Activated T-cell treated with anti-CD3 and anti-CD28 coated beads, Interleukin-2, amount 50 U/mL, for 4 hours (primary cell): ENCODE measurements at regions not wholly inside any gene's neighbourhood (a gene's known extent, or its start where the extent isn't known, plus 50 kb on each side); places are given as distances from the start of the nearest gene placed in this dataset.

Experiments
- ATAC-seq, 2 donors: fragments of 200-7000 bp; cut with Tn5 transposase; one replicate each; pipeline ENCODE4 v1.10.0; 2021
- DNase-seq: peaks from one replicate; pipeline ENCODE4 v3.0.0-alpha.2; 2020
- H3K27me3 Mint-ChIP-seq: one replicate; pipeline ENCODE4 v1.8.0; 2021; ENCODE audit warnings: low read depth, mixed read lengths
- H3K36me3 Mint-ChIP-seq: one replicate; pipeline ENCODE4 v1.8.0; 2022; ENCODE audit warnings: mixed read lengths; ENCODE audit not compliant: insufficient read depth
- H3K4me1 Mint-ChIP-seq: one replicate; pipeline ENCODE4 v1.8.0; 2021; ENCODE audit warnings: low read depth, mixed read lengths
- H3K4me3 Mint-ChIP-seq: one replicate; pipeline ENCODE4 v1.8.0; 2021; ENCODE audit warnings: mild to moderate bottlenecking, moderate library complexity, mixed read lengths
- H3K9me3 Mint-ChIP-seq: one replicate; pipeline ENCODE4 v1.8.0; 2021; ENCODE audit warnings: mixed read lengths

- DNase-seq (no peak), ATAC-seq (no peak)
- Mint-ChIP-seq H3K27me3 (no peaks in the 10 kb centered on the region), H3K9me3 (peaks cover 13% of the 10 kb centered on the region), H3K36me3 (no peaks in the 10 kb centered on the region), H3K4me3 (no peak overlapping the region), H3K4me1 (no peaks in the 10 kb centered on the region)
These were observed 1056.3 kb downstream of the CDH11 start for GRCh38 chr16:64065523-64065922.

GRCh38 chr16:64061621-64062020 is 1060.2 kb downstream of the CDH11 start:
- Mint-ChIP-seq H3K27me3 (no peaks in the 10 kb centered on the region), H3K4me3 (no peak overlapping the region), H3K36me3 (no peaks in the 10 kb centered on the region), H3K9me3 (peaks cover 22% of the 10 kb centered on the region), H3K4me1 (no peaks in the 10 kb centered on the region)
- ATAC-seq (no peak), DNase-seq (no peak)

GRCh38 chr16:64060631-64061030 is 1061.2 kb downstream of the CDH11 start:
- ATAC-seq (no peak), DNase-seq (no peak)
- no peaks in the 10 kb centered on the region for H3K4me1 Mint-ChIP-seq
- peaks cover 22% of the 10 kb centered on the region for H3K9me3 Mint-ChIP-seq
- H3K27me3 Mint-ChIP-seq, result no peaks in the 10 kb centered on the region
- no peak overlapping the region for H3K4me3 Mint-ChIP-seq
- H3K36me3 Mint-ChIP-seq, result no peaks in the 10 kb centered on the region

- Mint-ChIP-seq H3K9me3 (peaks cover 24% of the 10 kb centered on the region), H3K36me3 (no peaks in the 10 kb centered on the region), H3K27me3 (no peaks in the 10 kb centered on the region), H3K4me1 (no peaks in the 10 kb centered on the region), H3K4me3 (no peak overlapping the region)
- DNase-seq (no peak), ATAC-seq (no peak)
These were observed 1063.2 kb downstream of the CDH11 start for GRCh38 chr16:64058685-64059084.

- Mint-ChIP-seq H3K4me1 (no peaks in the 10 kb centered on the region), H3K36me3 (no peaks in the 10 kb centered on the region), H3K9me3 (peaks cover 27% of the 10 kb centered on the region), H3K4me3 (no peak overlapping the region), H3K27me3 (no peaks in the 10 kb centered on the region)
- DNase-seq (no peak), ATAC-seq (no peak)
These were observed 1070.0 kb downstream of the CDH11 start for GRCh38 chr16:64051824-64052223.

GRCh38 chr16:64047878-64048277 is 1074.0 kb downstream of the CDH11 start:
- Mint-ChIP-seq H3K36me3 (no peaks in the 10 kb centered on the region), H3K4me1 (no peaks in the 10 kb centered on the region), H3K4me3 (no peak overlapping the region), H3K27me3 (no peaks in the 10 kb centered on the region), H3K9me3 (peaks cover 26% of the 10 kb centered on the region)
- DNase-seq (no peak), ATAC-seq (no peak)

GRCh38 chr16:64047207-64047606 is 1074.7 kb downstream of the CDH11 start:
- Mint-ChIP-seq H3K4me3 (no peak overlapping the region), H3K36me3 (no peaks in the 10 kb centered on the region), H3K4me1 (no peaks in the 10 kb centered on the region), H3K9me3 (peaks cover 24% of the 10 kb centered on the region), H3K27me3 (no peaks in the 10 kb centered on the region)
- DNase-seq, result no peak
- ATAC-seq, result no peak

GRCh38 chr16:64035337-64035736 is 1086.5 kb downstream of the CDH11 start:
- H3K9me3 Mint-ChIP-seq, result peaks cover 33% of the 10 kb centered on the region
- no peaks in the 10 kb centered on the region for H3K4me1 Mint-ChIP-seq
- DNase-seq (no peak), ATAC-seq (no peak)
- H3K27me3 Mint-ChIP-seq, result no peaks in the 10 kb centered on the region
- no peak overlapping the region for H3K4me3 Mint-ChIP-seq
- no peaks in the 10 kb centered on the region for H3K36me3 Mint-ChIP-seq

GRCh38 chr16:64019339-64019738 is 1102.5 kb downstream of the CDH11 start:
- ATAC-seq, result no peak
- H3K4me3 Mint-ChIP-seq, result no peak overlapping the region
- peaks cover 21% of the 10 kb centered on the region for H3K9me3 Mint-ChIP-seq

GRCh38 chr16:64017796-64018195 is 1104.1 kb downstream of the CDH11 start:
- ATAC-seq (no peak), DNase-seq (no peak)
- H3K36me3 Mint-ChIP-seq, result no peaks in the 10 kb centered on the region
- H3K4me3 Mint-ChIP-seq, result no peak overlapping the region
- peaks cover 16% of the 10 kb centered on the region for H3K9me3 Mint-ChIP-seq
- no peaks in the 10 kb centered on the region for H3K4me1 Mint-ChIP-seq
- H3K27me3 Mint-ChIP-seq, result no peaks in the 10 kb centered on the region

More at GRCh38 chr16:64019339-64019738, 1102.5 kb downstream of the CDH11 start:
- Mint-ChIP-seq H3K4me1 (no peaks in the 10 kb centered on the region), H3K27me3 (no peaks in the 10 kb centered on the region), H3K36me3 (no peaks in the 10 kb centered on the region)
- DNase-seq, result no peak

GRCh38 chr16:64013856-64014255 is 1108.0 kb downstream of the CDH11 start:
- H3K9me3 Mint-ChIP-seq, result peaks cover 27% of the 10 kb centered on the region
- H3K4me3 Mint-ChIP-seq, result no peak overlapping the region
- no peaks in the 10 kb centered on the region for H3K36me3 Mint-ChIP-seq
- DNase-seq (no peak), ATAC-seq (no peak)
- H3K27me3 Mint-ChIP-seq, result no peaks in the 10 kb centered on the region
- no peaks in the 10 kb centered on the region for H3K4me1 Mint-ChIP-seq

- ATAC-seq (no peak), DNase-seq (no peak)
- Mint-ChIP-seq H3K27me3 (no peaks in the 10 kb centered on the region), H3K36me3 (no peaks in the 10 kb centered on the region), H3K4me1 (no peaks in the 10 kb centered on the region), H3K9me3 (peaks cover 31% of the 10 kb centered on the region), H3K4me3 (no peak overlapping the region)
These were observed 1109.7 kb downstream of the CDH11 start for GRCh38 chr16:64012166-64012565.

GRCh38 chr16:64011650-64012049 is 1110.2 kb downstream of the CDH11 start:
- H3K4me3 Mint-ChIP-seq, result no peak overlapping the region
- DNase-seq (no peak), ATAC-seq (no peak)
- H3K9me3 Mint-ChIP-seq, result peaks cover 31% of the 10 kb centered on the region
- no peaks in the 10 kb centered on the region for H3K27me3 Mint-ChIP-seq
- no peaks in the 10 kb centered on the region for H3K4me1 Mint-ChIP-seq
- H3K36me3 Mint-ChIP-seq, result no peaks in the 10 kb centered on the region

- DNase-seq, result no peak
- Mint-ChIP-seq H3K36me3 (no peaks in the 10 kb centered on the region), H3K4me1 (no peaks in the 10 kb centered on the region), H3K4me3 (no peak overlapping the region), H3K27me3 (no peaks in the 10 kb centered on the region), H3K9me3 (peaks cover 27% of the 10 kb centered on the region)
- no peak for ATAC-seq
These were observed 1113.7 kb downstream of the CDH11 start for GRCh38 chr16:64008131-64008530.

- H3K9me3 Mint-ChIP-seq, result peaks cover 12% of the 10 kb centered on the region
- no peak overlapping the region for H3K4me3 Mint-ChIP-seq
- no peak for DNase-seq
- no peaks in the 10 kb centered on the region for H3K36me3 Mint-ChIP-seq
- H3K27me3 Mint-ChIP-seq, result no peaks in the 10 kb centered on the region
- no peaks in the 10 kb centered on the region for H3K4me1 Mint-ChIP-seq
- no peak for ATAC-seq
These were observed 1117.7 kb downstream of the CDH11 start for GRCh38 chr16:64004116-64004515.

GRCh38 chr16:63995025-63995424 is 1126.8 kb downstream of the CDH11 start:
- H3K27me3 Mint-ChIP-seq, result no peaks in the 10 kb centered on the region
- no peaks in the 10 kb centered on the region for H3K36me3 Mint-ChIP-seq
- DNase-seq (no peak), ATAC-seq (no peak)
- H3K4me3 Mint-ChIP-seq, result no peak overlapping the region
- no peaks in the 10 kb centered on the region for H3K4me1 Mint-ChIP-seq
- H3K9me3 Mint-ChIP-seq, result peaks cover 21% of the 10 kb centered on the region
